HEK293T (cell line): ENCODE measurements at regions not wholly inside any gene's neighbourhood (a gene's known extent, or its start where the extent isn't known, plus 50 kb on each side); places are given as distances from the start of the nearest gene placed in this dataset.

Experiments
- ARNT ChIP-seq: fragments of 450-650 bp; IDR thresholded peaks from 2 replicates; pipeline ENCODE4 v1.6.1; 2017; ENCODE audit warnings: mild to moderate bottlenecking
- BHLHE40 ChIP-seq: fragments of 450-650 bp; IDR thresholded peaks from 2 replicates; pipeline ENCODE4 v1.6.1; 2016; ENCODE audit warnings: mild to moderate bottlenecking, moderate library complexity, borderline replicate concordance
- ELF4 ChIP-seq: fragments of 450-650 bp; IDR thresholded peaks from 2 replicates; pipeline ENCODE4 v1.6.1; 2017; ENCODE audit warnings: antibody characterized with exemption
- FOXA1 ChIP-seq: fragments of 450-650 bp; IDR thresholded peaks from 2 replicates; pipeline ENCODE4 v1.6.1; 2016; ENCODE audit warnings: mild to moderate bottlenecking
- FOXM1 ChIP-seq: fragments of 450-650 bp; IDR thresholded peaks from 2 replicates; pipeline ENCODE4 v1.6.1; 2017; ENCODE audit warnings: mild to moderate bottlenecking, borderline replicate concordance
- SP1 ChIP-seq: fragments of 450-650 bp; IDR thresholded peaks from 2 replicates; pipeline ENCODE4 v1.6.1; 2017
- SUZ12 ChIP-seq: fragments of 450-650 bp; IDR thresholded peaks from 2 replicates; pipeline ENCODE4 v1.6.1; 2016; ENCODE audit warnings: mild to moderate bottlenecking
- ZNF384 ChIP-seq: fragments of 450-650 bp; IDR thresholded peaks from 2 replicates; pipeline ENCODE4 v1.6.1; 2016

- no peak for TF ChIP-seq ELF4
- no peak for TF ChIP-seq FOXA1
- no peak for TF ChIP-seq FOXM1
- no peak for TF ChIP-seq SP1
- no peak for TF ChIP-seq ZNF384
- TF ChIP-seq SUZ12, result no peak
- TF ChIP-seq ARNT, result no peak
- no peak for TF ChIP-seq BHLHE40
These were observed 216.3 kb upstream of the ATXN7L3B start for GRCh38 chr12:74321381-74321780.
